ENCODE measurements at regions not wholly inside any gene's neighbourhood (a gene's known extent, or its start where the extent isn't known, plus 50 kb on each side); places are given as distances from the start of the nearest gene placed in this dataset.

DNA sequence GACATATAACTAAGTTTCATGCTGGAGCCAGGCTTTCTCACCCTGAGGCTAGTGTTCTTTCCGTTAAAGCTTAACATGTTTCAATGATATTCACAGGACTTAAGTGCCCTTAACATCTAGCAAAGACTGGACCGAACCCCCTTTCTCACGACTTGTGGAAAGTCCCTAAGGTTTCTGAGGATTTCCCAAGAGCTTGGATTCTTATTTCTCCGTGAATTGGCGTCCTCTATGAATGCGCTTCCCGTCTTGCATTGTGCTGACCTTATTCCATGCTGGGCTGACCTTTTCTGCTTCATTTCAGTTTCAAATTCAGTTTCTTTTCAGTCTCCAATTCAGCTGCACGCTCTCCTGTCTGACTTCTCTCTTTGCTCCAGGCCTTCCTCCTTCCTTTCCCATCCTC lies 206.4 kb downstream of the HS3ST3A1 start:
- intact Hi-C loops (cut with DNase I; ENCODE audit: low total_unique reads) = no loop called here
- no peak overlapping the region for H3K4me3 ChIP-seq

GRCh38 chr17:13393841-13394710 lies 207.7 kb downstream of the HS3ST3A1 start:
- H3K4me3 ChIP-seq = no peak overlapping the region
- peak overlapping the region in 4 of 8 donors; percentile 41 to 63 (median 50) for H3K27ac ChIP-seq
- DNase-seq = no peak
- no peaks in the 10 kb centered on the region for H3K9me3 ChIP-seq
- WGBS, 5 donors = 84 to 90% (median 88%) methylated on average over 12 of the region's 12 CpGs
- intact Hi-C loops (cut with DNase I; ENCODE audit: low total_unique reads) = no loop called here
- H3K36me3 ChIP-seq = no peaks in the 10 kb centered on the region
- H3K27me3 ChIP-seq (replicated peaks in 1 of 7) = no peaks in the 10 kb centered on the region
- TF ChIP-seq, protein P1, sequence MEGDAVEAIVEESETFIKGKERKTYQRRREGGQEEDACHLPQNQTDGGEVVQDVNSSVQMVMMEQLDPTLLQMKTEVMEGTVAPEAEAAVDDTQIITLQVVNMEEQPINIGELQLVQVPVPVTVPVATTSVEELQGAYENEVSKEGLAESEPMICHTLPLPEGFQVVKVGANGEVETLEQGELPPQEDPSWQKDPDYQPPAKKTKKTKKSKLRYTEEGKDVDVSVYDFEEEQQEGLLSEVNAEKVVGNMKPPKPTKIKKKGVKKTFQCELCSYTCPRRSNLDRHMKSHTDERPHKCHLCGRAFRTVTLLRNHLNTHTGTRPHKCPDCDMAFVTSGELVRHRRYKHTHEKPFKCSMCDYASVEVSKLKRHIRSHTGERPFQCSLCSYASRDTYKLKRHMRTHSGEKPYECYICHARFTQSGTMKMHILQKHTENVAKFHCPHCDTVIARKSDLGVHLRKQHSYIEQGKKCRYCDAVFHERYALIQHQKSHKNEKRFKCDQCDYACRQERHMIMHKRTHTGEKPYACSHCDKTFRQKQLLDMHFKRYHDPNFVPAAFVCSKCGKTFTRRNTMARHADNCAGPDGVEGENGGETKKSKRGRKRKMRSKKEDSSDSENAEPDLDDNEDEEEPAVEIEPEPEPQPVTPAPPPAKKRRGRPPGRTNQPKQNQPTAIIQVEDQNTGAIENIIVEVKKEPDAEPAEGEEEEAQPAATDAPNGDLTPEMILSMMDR (IDR thresholded peaks at IDR 0.05 in 8 of 11, conservative IDR thresholded peaks at IDR 0.05 in 3 of 11) = no peak
- TF ChIP-seq POLR2AphosphoS5 (IDR thresholded peaks at IDR 0.05) (no peak), POLR2A (IDR thresholded peaks at IDR 0.05) (no peak)
- peaks cover 0 to 3% (median 0%) of the 10 kb centered on the region in 6 donors for H3K4me1 ChIP-seq

More for the DNA sequence above, 206.4 kb downstream of the HS3ST3A1 start:
- Histone ChIP-seq H3K27me3 (replicated peaks in 1 of 7) (no peaks in the 10 kb centered on the region), H3K4me1 (peaks cover 0 to 3% (median 0%) of the 10 kb centered on the region in 6 donors), H3K36me3 (no peaks in the 10 kb centered on the region), H3K27ac (peak overlapping the region in 7 of 8 donors; percentile 4 to 70 (median 51)), H3K9me3 (no peaks in the 10 kb centered on the region)
- no peak for DNase-seq
- 66 to 80% (median 78%) methylated on average over 8 of the region's 8 CpGs for WGBS, 5 donors
- no peak for TF ChIP-seq POLR2AphosphoS5 (IDR thresholded peaks at IDR 0.05)
- TF ChIP-seq, protein P1 (IDR thresholded peaks at IDR 0.05 in 8 of 11, conservative IDR thresholded peaks at IDR 0.05 in 3 of 11) = no peak
- TF ChIP-seq POLR2A (IDR thresholded peaks at IDR 0.05) = no peak

- Histone ChIP-seq H3K36me3 (no peaks in the 10 kb centered on the region), H3K27ac (no peak overlapping the region), H3K27me3 (replicated peaks in 1 of 7) (no peaks in the 10 kb centered on the region), H3K9me3 (no peaks in the 10 kb centered on the region), H3K4me1 (peaks cover 0 to 18% (median 3%) of the 10 kb centered on the region in 6 donors), H3K4me3 (no peak overlapping the region)
- TF ChIP-seq POLR2A (IDR thresholded peaks at IDR 0.05) (no peak), POLR2AphosphoS5 (IDR thresholded peaks at IDR 0.05) (no peak)
- TF ChIP-seq, protein P1 (IDR thresholded peaks at IDR 0.05 in 8 of 11, conservative IDR thresholded peaks at IDR 0.05 in 3 of 11) = no peak
- WGBS, 5 donors = 50 to 77% (median 55%) methylated on average over 1 of the region's 1 CpG
- intact Hi-C loops (cut with DNase I; ENCODE audit: low total_unique reads) = no loop called here
- DNase-seq = no peak
Observed at GRCh38 chr17:13387952-13388351, 213.8 kb downstream of the HS3ST3A1 start.

- TF ChIP-seq, protein P1 (IDR thresholded peaks at IDR 0.05 in 8 of 11, conservative IDR thresholded peaks at IDR 0.05 in 3 of 11) = no peak
- no peak for TF ChIP-seq POLR2AphosphoS5 (IDR thresholded peaks at IDR 0.05)
- no peak for TF ChIP-seq POLR2A (IDR thresholded peaks at IDR 0.05)
- WGBS, 5 donors = 85 to 96% (median 90%) methylated on average over 5 of the region's 5 CpGs
- Histone ChIP-seq H3K27me3 (replicated peaks in 1 of 7) (no peaks in the 10 kb centered on the region), H3K36me3 (no peaks in the 10 kb centered on the region), H3K9me3 (no peaks in the 10 kb centered on the region), H3K4me1 (peaks cover 0 to 18% (median 3%) of the 10 kb centered on the region in 6 donors), H3K27ac (no peak overlapping the region), H3K4me3 (no peak overlapping the region)
- DNase-seq = no peak
- intact Hi-C loops (cut with DNase I; ENCODE audit: low total_unique reads) = no loop called here
Observed at GRCh38 chr17:13387236-13387635, 214.5 kb downstream of the HS3ST3A1 start.

Measured in spleen (tissue), 11 donors.